ENCODE measurements at regions not wholly inside any gene's neighbourhood (a gene's known extent, or its start where the extent isn't known, plus 50 kb on each side); places are given as distances from the start of the nearest gene placed in this dataset.

DNA sequence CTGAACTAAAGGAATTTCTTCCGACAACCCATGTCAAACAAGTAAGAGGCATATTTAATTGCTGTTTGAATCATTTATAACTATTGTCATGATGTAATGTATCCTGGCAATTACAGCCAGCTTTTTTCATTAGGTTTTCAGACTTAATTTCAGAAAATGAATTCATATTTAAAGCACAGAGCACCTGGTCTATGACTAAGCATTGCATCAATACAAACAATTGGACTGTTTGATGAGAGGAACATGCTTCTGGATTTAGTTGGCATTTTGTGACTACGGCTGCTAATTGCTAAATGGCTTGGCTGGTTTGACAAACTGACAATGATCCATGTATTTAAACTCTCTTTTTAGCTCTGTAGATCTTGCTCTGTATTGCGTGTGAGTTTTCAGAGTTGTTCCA lies 853.4 kb downstream of the NCAM2 start:
- H3K27me3 ChIP-seq (ENCODE audit: control insufficient read depth, insufficient read depth, low read length) = no peaks in the 10 kb centered on the region
- DNase-seq (ENCODE audit: low read depth) = no peak
- H3K36me3 ChIP-seq (ENCODE audit: control insufficient read depth, insufficient read depth, low read length) = no peaks in the 10 kb centered on the region
- CTCF ChIA-PET = no interaction called here
- TF ChIP-seq, protein P1, sequence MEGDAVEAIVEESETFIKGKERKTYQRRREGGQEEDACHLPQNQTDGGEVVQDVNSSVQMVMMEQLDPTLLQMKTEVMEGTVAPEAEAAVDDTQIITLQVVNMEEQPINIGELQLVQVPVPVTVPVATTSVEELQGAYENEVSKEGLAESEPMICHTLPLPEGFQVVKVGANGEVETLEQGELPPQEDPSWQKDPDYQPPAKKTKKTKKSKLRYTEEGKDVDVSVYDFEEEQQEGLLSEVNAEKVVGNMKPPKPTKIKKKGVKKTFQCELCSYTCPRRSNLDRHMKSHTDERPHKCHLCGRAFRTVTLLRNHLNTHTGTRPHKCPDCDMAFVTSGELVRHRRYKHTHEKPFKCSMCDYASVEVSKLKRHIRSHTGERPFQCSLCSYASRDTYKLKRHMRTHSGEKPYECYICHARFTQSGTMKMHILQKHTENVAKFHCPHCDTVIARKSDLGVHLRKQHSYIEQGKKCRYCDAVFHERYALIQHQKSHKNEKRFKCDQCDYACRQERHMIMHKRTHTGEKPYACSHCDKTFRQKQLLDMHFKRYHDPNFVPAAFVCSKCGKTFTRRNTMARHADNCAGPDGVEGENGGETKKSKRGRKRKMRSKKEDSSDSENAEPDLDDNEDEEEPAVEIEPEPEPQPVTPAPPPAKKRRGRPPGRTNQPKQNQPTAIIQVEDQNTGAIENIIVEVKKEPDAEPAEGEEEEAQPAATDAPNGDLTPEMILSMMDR (IDR thresholded peaks at IDR 0.05; ENCODE audit: insufficient read depth, low read depth, low read length) = no peak
- no peak overlapping the region for H3K4me3 ChIP-seq (ENCODE audit: low read depth, low read length)
- POLR2A ChIA-PET = no interaction called here

DNA sequence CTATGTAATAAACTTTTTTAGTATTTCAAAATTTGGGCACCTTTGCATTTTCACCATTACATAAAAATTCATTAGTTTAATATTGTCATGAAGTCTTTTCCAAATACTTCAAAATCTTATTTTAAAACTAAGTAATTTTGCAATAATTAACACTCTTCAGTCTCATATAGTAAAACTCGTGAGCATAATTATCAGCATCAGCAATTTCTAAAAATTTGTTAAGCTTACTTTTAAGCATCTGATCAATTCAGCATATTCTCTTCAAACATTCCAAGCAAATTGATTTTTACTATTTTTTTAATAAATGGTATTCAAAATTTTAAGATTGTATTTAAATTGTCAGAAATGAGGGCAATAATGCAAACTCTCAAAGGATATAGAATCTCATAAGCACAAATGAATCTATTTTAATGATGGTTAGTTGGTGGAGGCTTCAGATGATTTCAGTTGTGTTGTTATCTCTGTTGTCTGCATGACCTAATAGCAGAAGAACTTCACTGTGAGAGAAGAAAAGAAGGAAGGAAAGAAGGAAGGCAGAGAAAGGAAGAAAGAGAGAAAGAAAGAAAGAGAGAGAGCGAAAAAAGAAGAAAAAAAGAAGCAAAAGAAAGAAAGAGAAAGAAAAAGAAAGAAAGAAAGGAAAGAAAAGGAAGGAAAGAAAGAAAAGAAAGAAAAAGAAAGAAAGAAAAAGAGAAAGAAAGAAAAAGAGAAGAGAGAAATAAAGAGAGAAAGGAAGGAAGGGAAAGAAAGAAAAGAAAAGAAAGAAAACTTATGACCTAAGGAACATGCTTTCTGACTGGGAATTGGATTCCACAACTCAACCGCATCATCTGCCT lies 860.5 kb downstream of the NCAM2 start:
- H3K36me3 ChIP-seq (ENCODE audit: control insufficient read depth, insufficient read depth, low read length) = no peaks in the 10 kb centered on the region
- TF ChIP-seq, protein P1 (IDR thresholded peaks at IDR 0.05; ENCODE audit: insufficient read depth, low read depth, low read length) = no peak
- H3K4me3 ChIP-seq (ENCODE audit: low read depth, low read length) = no peak overlapping the region
- H3K27me3 ChIP-seq (ENCODE audit: control insufficient read depth, insufficient read depth, low read length) = no peaks in the 10 kb centered on the region
- ChIA-PET POLR2A (no interaction called here), CTCF (no interaction called here)
- DNase-seq (ENCODE audit: low read depth) = no peak

- no peaks in the 10 kb centered on the region for H3K27me3 ChIP-seq (ENCODE audit: control insufficient read depth, insufficient read depth, low read length)
- no peak for DNase-seq (ENCODE audit: low read depth)
- POLR2A ChIA-PET = no interaction called here
- no peaks in the 10 kb centered on the region for H3K36me3 ChIP-seq (ENCODE audit: control insufficient read depth, insufficient read depth, low read length)
- no peak overlapping the region for H3K4me3 ChIP-seq (ENCODE audit: low read depth, low read length)
- CTCF ChIA-PET = no interaction called here
- TF ChIP-seq, protein P1 (IDR thresholded peaks at IDR 0.05; ENCODE audit: insufficient read depth, low read depth, low read length) = no peak
These were observed 862.7 kb downstream of the NCAM2 start for GRCh38 chr21:21860888-21861287.

GRCh38 chr21:21864321-21864840 lies 866.2 kb downstream of the NCAM2 start:
- POLR2A ChIA-PET = no interaction called here
- H3K36me3 ChIP-seq (ENCODE audit: control insufficient read depth, insufficient read depth, low read length) = no peaks in the 10 kb centered on the region
- DNase-seq (ENCODE audit: low read depth) = no peak
- TF ChIP-seq, protein P1 (IDR thresholded peaks at IDR 0.05; ENCODE audit: insufficient read depth, low read depth, low read length) = no peak
- CTCF ChIA-PET = no interaction called here
- no peaks in the 10 kb centered on the region for H3K27me3 ChIP-seq (ENCODE audit: control insufficient read depth, insufficient read depth, low read length)
- H3K4me3 ChIP-seq (ENCODE audit: low read depth, low read length) = no peak overlapping the region

GRCh38 chr21:21897275-21897883 lies 899.2 kb downstream of the NCAM2 start:
- Histone ChIP-seq H3K4me3 (ENCODE audit: low read depth, low read length) (no peak overlapping the region), H3K36me3 (ENCODE audit: control insufficient read depth, insufficient read depth, low read length) (no peaks in the 10 kb centered on the region), H3K27me3 (ENCODE audit: control insufficient read depth, insufficient read depth, low read length) (no peaks in the 10 kb centered on the region)
- POLR2A ChIA-PET = no interaction called here
- TF ChIP-seq, protein P1 (IDR thresholded peaks at IDR 0.05; ENCODE audit: insufficient read depth, low read depth, low read length) = no peak
- no peak for DNase-seq (ENCODE audit: low read depth)
- CTCF ChIA-PET = no interaction called here
